Fibroblast of lung (primary cell): ENCODE measurements at regions not wholly inside any gene's neighbourhood (a gene's known extent, or its start where the extent isn't known, plus 50 kb on each side); places are given as distances from the start of the nearest gene placed in this dataset.

Experiments used
- EZH2 ChIP-seq: IDR thresholded peaks from 2 replicates; pipeline ENCODE4 v1.5.1; 2012; ENCODE audit warnings: low read length, control low read depth, mild to moderate bottlenecking; ENCODE audit errors: missing control alignments
- TF ChIP-seq, protein P1 (sequence below), 2 donors: IDR thresholded peaks in 1 of 2; conservative IDR thresholded peaks in 1 of 2; 1 replicate in 1 of 2; 2 replicates in 1 of 2; pipeline ENCODE4 v1.5.1; 2011 to 2012; ENCODE audit warnings: low read length in 2 of 2, control low read depth in 1 of 2, inconsistent platforms in 1 of 2, low read depth in 1 of 2, mild to moderate bottlenecking in 1 of 2

DNA sequence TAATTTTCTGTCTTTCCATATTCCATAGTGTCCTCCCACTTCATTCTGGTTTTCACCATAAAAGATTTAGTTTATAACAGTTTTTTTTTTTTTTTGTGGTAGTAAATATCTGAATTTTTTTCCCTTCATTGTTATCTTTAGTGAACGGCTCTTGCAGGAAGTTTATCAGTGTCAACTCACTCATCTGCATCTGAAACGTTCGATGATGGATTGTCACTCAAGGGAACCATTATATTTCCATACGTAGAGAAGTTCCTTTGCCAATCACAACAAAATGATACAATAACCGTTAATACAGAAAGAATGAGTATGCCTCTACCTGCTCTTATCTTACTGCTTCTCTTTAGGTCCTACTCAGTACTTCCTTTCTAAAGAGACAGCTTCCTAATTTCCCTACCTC lies 651.2 kb upstream of the KCNMB2 start:
- TF ChIP-seq, protein P1, sequence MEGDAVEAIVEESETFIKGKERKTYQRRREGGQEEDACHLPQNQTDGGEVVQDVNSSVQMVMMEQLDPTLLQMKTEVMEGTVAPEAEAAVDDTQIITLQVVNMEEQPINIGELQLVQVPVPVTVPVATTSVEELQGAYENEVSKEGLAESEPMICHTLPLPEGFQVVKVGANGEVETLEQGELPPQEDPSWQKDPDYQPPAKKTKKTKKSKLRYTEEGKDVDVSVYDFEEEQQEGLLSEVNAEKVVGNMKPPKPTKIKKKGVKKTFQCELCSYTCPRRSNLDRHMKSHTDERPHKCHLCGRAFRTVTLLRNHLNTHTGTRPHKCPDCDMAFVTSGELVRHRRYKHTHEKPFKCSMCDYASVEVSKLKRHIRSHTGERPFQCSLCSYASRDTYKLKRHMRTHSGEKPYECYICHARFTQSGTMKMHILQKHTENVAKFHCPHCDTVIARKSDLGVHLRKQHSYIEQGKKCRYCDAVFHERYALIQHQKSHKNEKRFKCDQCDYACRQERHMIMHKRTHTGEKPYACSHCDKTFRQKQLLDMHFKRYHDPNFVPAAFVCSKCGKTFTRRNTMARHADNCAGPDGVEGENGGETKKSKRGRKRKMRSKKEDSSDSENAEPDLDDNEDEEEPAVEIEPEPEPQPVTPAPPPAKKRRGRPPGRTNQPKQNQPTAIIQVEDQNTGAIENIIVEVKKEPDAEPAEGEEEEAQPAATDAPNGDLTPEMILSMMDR (conservative IDR thresholded peaks at IDR 0.05 in 1 of 2, IDR thresholded peaks at IDR 0.05 in 1 of 2; ENCODE audit: low read depth in 1 of 2, low read length in 2 of 2), result no peak
- no peak for TF ChIP-seq EZH2
